ENCODE measurements at regions not wholly inside any gene's neighbourhood (a gene's known extent, or its start where the extent isn't known, plus 50 kb on each side); places are given as distances from the start of the nearest gene placed in this dataset.

GRCh38 chr4:174388461-174389145 lies 104.9 kb downstream of the CEP44 start (continued):
- TF ChIP-seq CTCF (IDR thresholded peaks at IDR 0.05; ENCODE audit: control extremely low read depth in 1 of 3, insufficient read depth in 1 of 3, low read depth in 1 of 3, low read length in 3 of 3) (no peak), SAP30 (IDR thresholded peaks at IDR 0.05; ENCODE audit: insufficient read depth, insufficient replicate concordance, low read length) (no peak), SP2 (IDR thresholded peaks at IDR 0.05; ENCODE audit: low read length) (no peak), TCF12 (IDR thresholded peaks at IDR 0.05; ENCODE audit: low read depth, low read length) (no peak), YY1 (IDR thresholded peaks at IDR 0.05; ENCODE audit: low read depth, low read length) (no peak), SIX5 (IDR thresholded peaks at IDR 0.05; ENCODE audit: low read depth, low read length) (no peak), CREB1 (IDR thresholded peaks at IDR 0.05) (no peak), EGR1 (IDR thresholded peaks at IDR 0.05; ENCODE audit: borderline replicate concordance, low read depth, low read length) (no peak), TAF7 (optimal IDR thresholded peaks at IDR 0.05; ENCODE audit: borderline replicate concordance, low read depth, low read length) (no peak), BCL11A (IDR thresholded peaks at IDR 0.05; ENCODE audit: low read depth in 2 of 2, low read length in 2 of 2) (no peak), TAF1 (IDR thresholded peaks at IDR 0.05; ENCODE audit: low read depth, low read length) (no peak), SP1 (IDR thresholded peaks at IDR 0.05; ENCODE audit: low read depth, low read length) (no peak)
